ENCODE measurements at regions not wholly inside any gene's neighbourhood (a gene's known extent, or its start where the extent isn't known, plus 50 kb on each side); places are given as distances from the start of the nearest gene placed in this dataset.

GRCh38 chr10:8138471-8138870 is 84.0 kb downstream of the GATA3 start:
- Histone ChIP-seq H3K9me1 (ENCODE audit: insufficient read depth, low read length) (no peaks in the 10 kb centered on the region), H4K91ac (ENCODE audit: insufficient read depth, low read depth, low read length) (no peak overlapping the region), H3K56ac (ENCODE audit: extremely low read depth, insufficient read depth, low read length) (no peak overlapping the region), H3K14ac (replicated peaks; ENCODE audit: low read depth, low read length) (no peak overlapping the region), H4K20me1 (ENCODE audit: insufficient read depth, low read length) (no peaks in the 10 kb centered on the region), H3K23ac (ENCODE audit: low read depth, low read length) (no peak overlapping the region), H3K9ac (ENCODE audit: low read depth, low read length) (no peak overlapping the region), H2AK9ac (replicated peaks; ENCODE audit: low read depth, low read length, poor library complexity) (no peak overlapping the region), H2AK5ac (ENCODE audit: low read depth, low read length) (no peak overlapping the region), H2BK15ac (ENCODE audit: low read depth, low read length) (no peak overlapping the region), H3K27me3 (ENCODE audit: control insufficient read depth, insufficient read depth, low read length) (no peaks in the 10 kb centered on the region), H3K27ac (ENCODE audit: insufficient read depth, low read length) (no peak overlapping the region), H3K4ac (ENCODE audit: low read depth, low read length) (no peak overlapping the region), H3K36me3 (ENCODE audit: control insufficient read depth, insufficient read depth, low read length) (no peaks in the 10 kb centered on the region), H2BK5ac (ENCODE audit: low read depth, low read length, poor library complexity, severe bottlenecking) (no peak overlapping the region), H3K18ac (ENCODE audit: low read depth, low read length) (no peak overlapping the region), H4K5ac (ENCODE audit: low read depth, low read length) (no peak overlapping the region), H3K4me2 (ENCODE audit: low read depth, low read length) (no peak overlapping the region), H3K4me3 (ENCODE audit: insufficient read depth, low read depth, low read length) (no peak overlapping the region), H2BK20ac (ENCODE audit: low read depth, low read length) (no peak overlapping the region), H3K4me1 (ENCODE audit: control insufficient read depth, insufficient read depth, low read length) (no peaks in the 10 kb centered on the region), H4K8ac (ENCODE audit: low read depth in 2 of 2, low read length in 2 of 2) (no peak overlapping the region), H2BK120ac (ENCODE audit: low read depth, low read length) (no peak overlapping the region), H3K79me1 (ENCODE audit: low read depth in 1 of 2, low read length in 2 of 2) (no peaks in the 10 kb centered on the region), H2AFZ (replicated peaks; ENCODE audit: low read length, poor library complexity) (no peak overlapping the region), H3K9me3 (ENCODE audit: control insufficient read depth, insufficient read depth, low read length) (peaks cover 23% of the 10 kb centered on the region)
- ATAC-seq (ENCODE audit: low read depth) (peak; percentile 56), DNase-seq (peak; percentile 10)
- dilution Hi-C loops (cut with HindIII; ENCODE audit: low sequenced_read_pairs, unreplicated experiment) (no loop called here), in situ Hi-C loops (cut with MboI; ENCODE audit: low sequenced_read_pairs) (no loop called here), intact Hi-C loops (cut with micrococcal nuclease) (no loop called here)
- ChIA-PET POLR2A (ENCODE audit: unreplicated experiment) (no interaction called here), CTCF (interaction anchor here (0.5 kb wide), 1 partner anchor 925 kb away, joined by 3 read pairs; no protein-coding TSS in a partner anchor)
- no CpG with 5 or more reads among the region's 3 CpGs for WGBS, 2 experiments (ENCODE audit: extremely low coverage in 2 of 2, insufficient read length in 1 of 2)
- BruUV-seq (replicated peaks) = no TSS peak
- TF ChIP-seq ELK1 (IDR thresholded peaks at IDR 0.05; ENCODE audit: borderline replicate concordance, low read depth, low read length) (no peak), RAD21 (IDR thresholded peaks at IDR 0.05; ENCODE audit: low read length) (no peak), CHD1 (IDR thresholded peaks at IDR 0.05; ENCODE audit: low read depth, low read length) (no peak), USF2 (IDR thresholded peaks at IDR 0.05; ENCODE audit: low read depth, low read length) (no peak), MXI1 (IDR thresholded peaks at IDR 0.05; ENCODE audit: borderline replicate concordance, low read depth, low read length) (no peak), CEBPB (IDR thresholded peaks at IDR 0.05; ENCODE audit: low read depth, low read length) (no peak), FOS (IDR thresholded peaks at IDR 0.05; ENCODE audit: low read depth, low read length) (no peak), SMC3 (IDR thresholded peaks at IDR 0.05; ENCODE audit: low read depth, low read length) (no peak), RCOR1 (IDR thresholded peaks at IDR 0.05; ENCODE audit: insufficient replicate concordance, low read length) (no peak), MAFK (IDR thresholded peaks at IDR 0.05; ENCODE audit: low read depth, low read length) (no peak), RFX5 (IDR thresholded peaks at IDR 0.05; ENCODE audit: low read depth, low read length) (no peak), BHLHE40 (IDR thresholded peaks at IDR 0.05; ENCODE audit: low read depth, low read length) (no peak), MAZ (IDR thresholded peaks at IDR 0.05; ENCODE audit: borderline replicate concordance, low read depth, low read length) (no peak), POLR2A (IDR thresholded peaks at IDR 0.05; ENCODE audit: low read depth, low read length) (no peak)
- TF ChIP-seq, protein P1, sequence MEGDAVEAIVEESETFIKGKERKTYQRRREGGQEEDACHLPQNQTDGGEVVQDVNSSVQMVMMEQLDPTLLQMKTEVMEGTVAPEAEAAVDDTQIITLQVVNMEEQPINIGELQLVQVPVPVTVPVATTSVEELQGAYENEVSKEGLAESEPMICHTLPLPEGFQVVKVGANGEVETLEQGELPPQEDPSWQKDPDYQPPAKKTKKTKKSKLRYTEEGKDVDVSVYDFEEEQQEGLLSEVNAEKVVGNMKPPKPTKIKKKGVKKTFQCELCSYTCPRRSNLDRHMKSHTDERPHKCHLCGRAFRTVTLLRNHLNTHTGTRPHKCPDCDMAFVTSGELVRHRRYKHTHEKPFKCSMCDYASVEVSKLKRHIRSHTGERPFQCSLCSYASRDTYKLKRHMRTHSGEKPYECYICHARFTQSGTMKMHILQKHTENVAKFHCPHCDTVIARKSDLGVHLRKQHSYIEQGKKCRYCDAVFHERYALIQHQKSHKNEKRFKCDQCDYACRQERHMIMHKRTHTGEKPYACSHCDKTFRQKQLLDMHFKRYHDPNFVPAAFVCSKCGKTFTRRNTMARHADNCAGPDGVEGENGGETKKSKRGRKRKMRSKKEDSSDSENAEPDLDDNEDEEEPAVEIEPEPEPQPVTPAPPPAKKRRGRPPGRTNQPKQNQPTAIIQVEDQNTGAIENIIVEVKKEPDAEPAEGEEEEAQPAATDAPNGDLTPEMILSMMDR (conservative IDR thresholded peaks at IDR 0.05; ENCODE audit: low read depth, low read length) = no peak

Measured in IMR-90 (cell line).